Upper lobe of right lung (tissue), 1 donor: ENCODE measurements at regions not wholly inside any gene's neighbourhood (a gene's known extent, or its start where the extent isn't known, plus 50 kb on each side); places are given as distances from the start of the nearest gene placed in this dataset.

Source experiments
- ATAC-seq: fragments of 200-7000 bp; cut with Tn5 transposase; one replicate; pipeline ENCODE4 v1.9.1; 2020; ENCODE audit warnings: mild to moderate bottlenecking, moderate library complexity
- DNase-seq: peaks from one replicate; pipeline ENCODE4 v3.0.0-alpha.2; 2020
- H3K27ac ChIP-seq: fragments of 200-600 bp; one replicate; pipeline ENCODE4 v1.8.0; 2022
- H3K27me3 ChIP-seq: fragments of 200-600 bp; one replicate; pipeline ENCODE4 v1.8.0; 2022; ENCODE audit warnings: mild to moderate bottlenecking
- H3K36me3 ChIP-seq: fragments of 200-600 bp; one replicate; pipeline ENCODE4 v1.8.0; 2022
- H3K4me1 ChIP-seq: fragments of 200-600 bp; one replicate; pipeline ENCODE4 v1.8.0; 2022
- H3K4me3 ChIP-seq: fragments of 200-600 bp; one replicate; pipeline ENCODE4 v1.8.0; 2022; ENCODE audit warnings: mild to moderate bottlenecking
- H3K9me3 ChIP-seq: fragments of 200-600 bp; one replicate; pipeline ENCODE4 v1.8.0; 2022
- intact Hi-C: fragments of 100-400 bp; cut with DNase I; formaldehyde crosslinking; loops from one replicate; pipeline ENCODE4 v1.11.0; 2022
- TF ChIP-seq, protein P1 (sequence below): fragments of 200-600 bp; IDR thresholded peaks from one replicate; pipeline ENCODE4 v1.8.0; 2022; ENCODE audit warnings: antibody characterized with exemption
- donor health status: DM: no; HTN: yes; CAD: no; lungs with severe emphysema.

DNA sequence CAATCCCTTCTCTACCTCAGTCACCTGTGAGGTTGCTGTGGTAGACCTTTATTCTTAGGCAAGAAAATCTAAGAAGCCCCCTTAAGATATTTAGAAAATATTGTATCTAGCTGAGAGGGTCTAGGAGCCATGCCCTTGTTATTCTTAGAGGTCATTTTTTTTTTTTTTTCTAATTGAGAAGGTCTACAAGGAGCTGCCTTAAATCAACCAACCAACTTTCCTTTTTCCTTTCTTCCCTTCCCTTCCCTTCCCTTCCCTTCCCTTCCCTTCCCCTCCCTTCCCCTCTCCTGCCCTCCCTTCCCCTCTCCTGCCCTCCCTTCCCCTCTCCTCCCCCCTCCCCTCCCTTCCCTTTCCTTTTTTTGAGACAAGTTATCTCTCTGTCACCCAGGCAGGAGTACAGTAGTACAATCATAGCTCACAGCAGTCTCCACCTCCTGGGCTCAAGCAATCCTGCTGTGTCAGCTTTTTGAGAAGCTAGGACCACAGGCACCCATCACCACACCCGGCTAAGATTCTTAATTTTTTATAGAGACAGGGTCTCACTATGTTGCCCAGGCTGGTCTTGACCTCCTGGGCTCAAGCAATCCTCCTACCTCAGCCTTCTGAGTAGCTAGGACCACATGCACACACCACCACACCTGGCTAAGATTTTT, 668.4 kb upstream of the FBXO33 start:
- no peak overlapping the region for H3K27ac ChIP-seq
- no peaks in the 10 kb centered on the region for H3K36me3 ChIP-seq
- no peaks in the 10 kb centered on the region for H3K9me3 ChIP-seq
- DNase-seq (no peak), ATAC-seq (no peak)
- TF ChIP-seq, protein P1, sequence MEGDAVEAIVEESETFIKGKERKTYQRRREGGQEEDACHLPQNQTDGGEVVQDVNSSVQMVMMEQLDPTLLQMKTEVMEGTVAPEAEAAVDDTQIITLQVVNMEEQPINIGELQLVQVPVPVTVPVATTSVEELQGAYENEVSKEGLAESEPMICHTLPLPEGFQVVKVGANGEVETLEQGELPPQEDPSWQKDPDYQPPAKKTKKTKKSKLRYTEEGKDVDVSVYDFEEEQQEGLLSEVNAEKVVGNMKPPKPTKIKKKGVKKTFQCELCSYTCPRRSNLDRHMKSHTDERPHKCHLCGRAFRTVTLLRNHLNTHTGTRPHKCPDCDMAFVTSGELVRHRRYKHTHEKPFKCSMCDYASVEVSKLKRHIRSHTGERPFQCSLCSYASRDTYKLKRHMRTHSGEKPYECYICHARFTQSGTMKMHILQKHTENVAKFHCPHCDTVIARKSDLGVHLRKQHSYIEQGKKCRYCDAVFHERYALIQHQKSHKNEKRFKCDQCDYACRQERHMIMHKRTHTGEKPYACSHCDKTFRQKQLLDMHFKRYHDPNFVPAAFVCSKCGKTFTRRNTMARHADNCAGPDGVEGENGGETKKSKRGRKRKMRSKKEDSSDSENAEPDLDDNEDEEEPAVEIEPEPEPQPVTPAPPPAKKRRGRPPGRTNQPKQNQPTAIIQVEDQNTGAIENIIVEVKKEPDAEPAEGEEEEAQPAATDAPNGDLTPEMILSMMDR = no peak
- H3K27me3 ChIP-seq = no peaks in the 10 kb centered on the region
- no peak overlapping the region for H3K4me3 ChIP-seq
- H3K4me1 ChIP-seq = no peaks in the 10 kb centered on the region
- intact Hi-C loops = no loop called here

DNA sequence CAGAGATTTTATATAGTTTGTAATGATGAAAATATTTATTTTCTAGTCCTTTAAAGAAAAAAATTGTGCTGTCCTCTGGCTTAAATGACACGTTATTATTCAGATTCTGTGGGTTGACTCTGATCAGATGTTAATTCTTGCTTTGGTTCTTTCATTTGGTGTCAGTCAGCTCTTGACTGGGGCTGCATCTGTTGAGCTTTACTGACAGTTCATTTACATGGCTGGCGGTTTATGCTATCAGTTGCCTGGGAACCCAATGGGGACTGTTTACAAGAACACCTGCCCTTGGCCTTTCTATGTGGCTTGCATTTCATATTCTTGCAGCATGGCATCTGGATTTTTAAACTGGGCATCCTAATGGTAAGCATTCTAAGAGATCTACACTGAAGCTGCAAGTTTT, 667.1 kb upstream of the FBXO33 start:
- H3K9me3 ChIP-seq = no peaks in the 10 kb centered on the region
- no peak overlapping the region for H3K4me3 ChIP-seq
- DNase-seq = no peak
- no peaks in the 10 kb centered on the region for H3K4me1 ChIP-seq
- ATAC-seq = no peak
- intact Hi-C loops = no loop called here
- H3K36me3 ChIP-seq = no peaks in the 10 kb centered on the region
- H3K27ac ChIP-seq = no peak overlapping the region
- TF ChIP-seq, protein P1 = no peak
- H3K27me3 ChIP-seq = no peaks in the 10 kb centered on the region

DNA sequence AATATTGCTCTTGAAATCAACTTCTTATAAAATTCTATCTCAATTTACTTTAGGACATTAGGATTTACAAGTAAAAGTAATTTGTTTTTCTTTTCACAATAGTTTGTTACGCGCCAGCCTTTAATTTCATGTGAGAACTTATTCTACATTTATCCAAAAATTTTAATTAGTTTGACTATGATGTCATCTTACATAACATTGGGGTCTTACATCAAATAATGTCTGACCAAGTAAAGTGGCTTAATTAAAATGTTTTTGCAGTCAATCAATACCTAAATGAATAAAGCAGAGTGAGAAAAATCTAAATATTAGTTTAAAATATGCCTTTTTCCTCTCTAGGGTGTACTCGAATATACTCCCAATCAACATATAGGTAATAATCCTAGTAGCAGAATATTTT, 666.2 kb upstream of the FBXO33 start:
- Histone ChIP-seq H3K9me3 (no peaks in the 10 kb centered on the region), H3K27ac (no peak overlapping the region), H3K4me1 (no peaks in the 10 kb centered on the region), H3K36me3 (no peaks in the 10 kb centered on the region), H3K27me3 (no peaks in the 10 kb centered on the region), H3K4me3 (no peak overlapping the region)
- TF ChIP-seq, protein P1 = no peak
- ATAC-seq = no peak
- intact Hi-C loops = no loop called here
- no peak for DNase-seq

DNA sequence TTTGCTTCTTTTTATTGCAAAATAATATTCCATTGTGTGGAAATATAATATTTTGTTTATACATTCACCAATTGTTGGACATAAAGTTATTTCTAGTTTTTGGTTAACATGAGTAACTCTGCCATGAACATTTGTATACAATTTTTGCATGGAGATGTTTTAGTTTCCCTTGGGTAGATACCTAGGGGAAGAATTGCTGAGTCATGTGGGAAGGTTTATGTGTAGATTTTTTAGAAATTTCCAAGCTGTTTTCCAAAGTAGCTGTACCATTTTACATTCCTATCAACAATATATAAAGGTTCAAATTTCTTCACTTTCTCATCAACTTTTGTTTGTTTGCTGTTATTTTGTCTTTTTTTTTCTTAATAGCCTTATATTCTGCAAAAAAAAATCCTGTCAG, 664.7 kb upstream of the FBXO33 start:
- H3K4me3 ChIP-seq = no peak overlapping the region
- H3K27ac ChIP-seq = no peak overlapping the region
- H3K27me3 ChIP-seq = no peaks in the 10 kb centered on the region
- ATAC-seq = no peak
- TF ChIP-seq, protein P1 = no peak
- no peak for DNase-seq
- H3K4me1 ChIP-seq = no peaks in the 10 kb centered on the region
- intact Hi-C loops = no loop called here
- no peaks in the 10 kb centered on the region for H3K9me3 ChIP-seq
- no peaks in the 10 kb centered on the region for H3K36me3 ChIP-seq

DNA sequence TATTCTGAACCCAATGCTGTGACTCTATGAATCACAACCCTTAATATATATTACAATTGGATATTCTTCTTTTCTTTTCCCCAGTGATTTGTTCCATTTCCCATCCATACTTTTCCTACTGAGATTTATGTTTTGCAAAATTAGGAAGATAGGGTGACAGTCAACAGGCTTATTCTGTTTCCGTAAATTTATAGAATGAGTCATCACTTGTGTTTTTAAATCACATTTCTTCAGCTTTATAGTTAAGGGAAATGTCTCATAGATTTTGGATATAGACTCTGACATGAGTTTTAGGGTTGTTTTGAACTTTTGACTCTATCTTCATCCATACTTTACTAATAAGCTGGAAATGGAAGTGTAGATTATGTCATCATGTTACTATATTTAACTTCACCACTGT, 661.6 kb upstream of the FBXO33 start:
- no peak for DNase-seq
- H3K27ac ChIP-seq = no peak overlapping the region
- no peaks in the 10 kb centered on the region for H3K27me3 ChIP-seq
- no peaks in the 10 kb centered on the region for H3K36me3 ChIP-seq
- no peak overlapping the region for H3K4me3 ChIP-seq
- intact Hi-C loops = no loop called here
- TF ChIP-seq, protein P1 = no peak
- H3K9me3 ChIP-seq = no peaks in the 10 kb centered on the region
- no peaks in the 10 kb centered on the region for H3K4me1 ChIP-seq
- no peak for ATAC-seq

DNA sequence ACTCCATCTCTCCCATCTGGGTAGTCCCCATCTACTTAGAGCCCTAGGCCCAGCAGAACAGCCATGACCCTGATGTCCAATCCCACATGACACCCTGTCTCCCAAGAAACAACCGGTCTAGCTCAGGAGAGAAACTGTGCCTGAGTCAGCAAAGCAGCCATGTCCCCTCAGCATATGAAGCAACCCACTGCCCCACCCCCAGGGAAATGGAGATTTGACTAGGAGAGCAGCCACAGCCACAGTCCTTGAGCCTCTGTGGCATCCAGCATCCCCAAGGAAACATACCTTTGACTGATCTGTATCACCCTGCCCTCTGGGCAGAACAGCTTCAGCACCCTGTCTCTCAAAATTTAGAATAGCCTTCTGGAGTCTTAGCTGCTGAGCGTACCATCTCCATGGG, 641.9 kb upstream of the FBXO33 start:
- Histone ChIP-seq H3K9me3 (no peaks in the 10 kb centered on the region), H3K4me3 (no peak overlapping the region), H3K27me3 (no peaks in the 10 kb centered on the region), H3K4me1 (no peaks in the 10 kb centered on the region), H3K27ac (no peak overlapping the region), H3K36me3 (no peaks in the 10 kb centered on the region)
- DNase-seq (no peak), ATAC-seq (no peak)
- TF ChIP-seq, protein P1 = no peak
- intact Hi-C loops = no loop called here
